Retina (tissue), 1 donor: ENCODE measurements at regions not wholly inside any gene's neighbourhood (a gene's known extent, or its start where the extent isn't known, plus 50 kb on each side); places are given as distances from the start of the nearest gene placed in this dataset.
A peak's percentile ranks its signal among the peaks of the same experiment; 100 is the strongest.

ENCODE experiments used
- DNase-seq: peaks from one replicate; pipeline ENCODE4 v3.0.0-alpha.2; 2016

- no peak for DNase-seq
These were observed 80.5 kb upstream of the CDIN1 start for GRCh38 chr15:36498916-36499315.

- no peak for DNase-seq
These were observed 79.7 kb upstream of the CDIN1 start for GRCh38 chr15:36499412-36500389.

- peak; percentile 61 for DNase-seq
These were observed 78.3 kb upstream of the CDIN1 start for GRCh38 chr15:36501063-36501678.

GRCh38 chr15:36502509-36502908, 76.9 kb upstream of the CDIN1 start:
- no peak for DNase-seq

GRCh38 chr15:36506733-36507356, 72.6 kb upstream of the CDIN1 start:
- no peak for DNase-seq

GRCh38 chr15:36507458-36507857, 72.0 kb upstream of the CDIN1 start:
- no peak for DNase-seq

GRCh38 chr15:36511594-36511993, 67.8 kb upstream of the CDIN1 start:
- DNase-seq = no peak

- no peak for DNase-seq
These were observed 61.7 kb upstream of the CDIN1 start for GRCh38 chr15:36517758-36518157.

- DNase-seq = no peak
These were observed 60.4 kb upstream of the CDIN1 start for GRCh38 chr15:36519067-36519466.

GRCh38 chr15:36525430-36525829, 54.0 kb upstream of the CDIN1 start:
- DNase-seq = no peak

GRCh38 chr15:36527235-36528162, 51.9 kb upstream of the CDIN1 start:
- DNase-seq = no peak

GRCh38 chr15:36529296-36530011, 50.0 kb upstream of the CDIN1 start:
- DNase-seq = no peak
